Left ventricle myocardium superior (tissue), 1 donor: ENCODE measurements at regions not wholly inside any gene's neighbourhood (a gene's known extent, or its start where the extent isn't known, plus 50 kb on each side); places are given as distances from the start of the nearest gene placed in this dataset.

ENCODE experiments used
- ATAC-seq: fragments of 200-7000 bp; cut with Tn5 transposase; one replicate; pipeline ENCODE4 v1.9.1; 2020; ENCODE audit warnings: mild to moderate bottlenecking, moderate library complexity
- DNase-seq: peaks from one replicate; pipeline ENCODE4 v3.0.0-alpha.2; 2020
- intact Hi-C: fragments of 100-400 bp; cut with micrococcal nuclease; formaldehyde crosslinking; loops from one replicate; pipeline ENCODE4 v1.11.0; 2022
- donor health status: DM: no; HTN: yes; CAD: no; lungs with severe emphysema.

DNA sequence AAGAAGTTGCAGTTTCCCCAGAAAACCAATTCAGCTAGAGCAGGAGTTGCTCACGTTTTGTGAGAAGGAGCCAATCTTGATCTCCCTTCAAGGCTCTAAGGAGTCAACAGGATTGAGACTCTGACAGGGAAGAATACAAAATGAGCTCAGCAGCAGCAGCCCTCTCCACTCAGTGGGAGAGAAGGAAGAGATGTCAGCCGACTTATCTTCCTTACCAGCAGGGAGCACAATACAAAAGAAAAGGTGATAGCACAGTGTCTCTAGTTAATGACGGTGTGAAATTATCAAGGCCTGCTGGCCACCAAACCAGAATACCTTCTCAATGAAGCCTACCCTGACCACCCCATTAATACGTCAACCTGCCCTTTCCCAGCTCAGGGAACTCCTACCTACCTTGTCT is 223.6 kb upstream of the TMPO start:
- intact Hi-C loops: no loop called here
- no peak for ATAC-seq
- DNase-seq: no peak

DNA sequence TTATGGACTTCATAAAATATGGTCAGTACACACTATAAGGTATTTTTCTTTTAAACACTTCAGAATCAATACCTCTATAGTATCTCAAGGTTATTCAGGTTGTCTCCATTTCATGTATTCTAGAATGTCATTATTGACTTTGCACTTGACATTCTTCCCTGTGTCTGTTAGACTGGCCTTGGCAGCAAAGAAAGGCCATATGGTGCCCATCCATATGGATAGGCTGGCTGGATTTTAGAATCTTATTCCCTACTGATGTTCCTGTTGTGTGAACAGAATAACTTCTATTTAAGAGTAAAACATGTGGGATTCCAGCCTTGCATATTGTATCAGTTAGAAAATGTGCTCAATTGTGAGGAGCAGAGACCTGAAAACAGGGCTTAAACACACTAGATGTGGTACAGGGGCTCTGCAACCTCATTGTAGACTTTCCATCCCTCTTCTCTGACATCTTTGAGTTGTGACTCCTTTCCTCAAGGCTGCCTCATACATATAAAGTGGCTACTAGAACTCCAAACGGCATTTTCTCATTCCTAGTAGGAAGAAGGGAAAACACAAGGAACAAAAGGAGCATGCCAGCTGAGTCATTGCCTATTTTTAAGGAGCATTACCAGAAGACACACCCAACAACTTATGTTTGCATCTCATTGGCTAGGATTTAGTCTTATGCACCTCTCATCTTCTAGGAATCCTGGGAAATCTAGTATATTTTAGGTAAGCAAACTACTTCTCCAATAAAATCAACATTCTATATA is 221.2 kb upstream of the TMPO start:
- ATAC-seq (no peak), DNase-seq (no peak)
- intact Hi-C loops: no loop called here

DNA sequence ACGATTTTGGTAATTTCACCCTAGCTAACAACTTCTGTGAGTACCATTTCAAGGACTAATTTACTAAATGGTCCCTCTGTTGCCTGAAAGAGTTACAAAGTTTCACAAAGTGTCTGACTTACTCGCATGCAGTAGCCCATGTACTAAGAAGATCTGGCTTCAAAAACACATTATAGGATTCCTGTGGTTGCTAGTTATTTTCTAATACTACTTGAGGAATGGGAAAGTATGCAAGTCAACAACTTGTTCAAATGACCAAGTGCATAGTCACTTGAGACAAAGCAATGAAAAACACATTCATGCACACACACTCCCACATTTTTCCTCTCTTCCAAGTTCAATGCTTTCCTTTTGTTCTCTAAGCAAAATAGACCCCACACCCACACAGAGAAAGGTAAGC is 219.7 kb upstream of the TMPO start:
- intact Hi-C loops: no loop called here
- DNase-seq: no peak
- no peak for ATAC-seq

DNA sequence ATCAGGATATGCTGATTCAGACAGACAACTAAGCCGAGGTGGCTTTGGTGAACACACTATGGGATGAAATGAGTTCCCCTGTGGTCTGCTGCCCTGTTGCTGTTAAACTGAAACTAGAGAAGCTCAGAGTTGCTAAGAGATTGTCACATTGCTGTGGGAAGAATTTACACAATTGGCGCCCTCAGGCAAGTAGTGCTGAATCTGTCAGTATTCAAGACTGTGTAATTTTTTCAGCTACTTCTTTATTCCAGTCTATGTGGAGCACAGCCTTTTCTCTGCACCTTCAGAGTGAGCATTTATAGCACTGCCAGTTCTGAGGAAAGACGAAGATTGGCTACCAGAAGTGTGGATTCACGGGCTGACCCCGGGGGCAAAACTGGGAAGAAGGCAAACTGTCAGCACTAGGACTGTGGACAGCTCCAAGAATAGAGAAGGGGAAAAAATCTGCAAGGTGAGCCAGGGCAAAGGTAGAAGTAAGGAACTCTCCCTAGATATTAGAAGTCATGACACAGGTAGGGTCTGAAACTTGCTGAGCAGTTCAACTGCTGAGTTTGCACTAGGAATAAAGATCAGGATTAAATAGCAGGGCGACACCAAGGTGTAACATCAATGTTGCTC is 218.8 kb upstream of the TMPO start:
- no peak for ATAC-seq
- intact Hi-C loops: no loop called here
- no peak for DNase-seq

DNA sequence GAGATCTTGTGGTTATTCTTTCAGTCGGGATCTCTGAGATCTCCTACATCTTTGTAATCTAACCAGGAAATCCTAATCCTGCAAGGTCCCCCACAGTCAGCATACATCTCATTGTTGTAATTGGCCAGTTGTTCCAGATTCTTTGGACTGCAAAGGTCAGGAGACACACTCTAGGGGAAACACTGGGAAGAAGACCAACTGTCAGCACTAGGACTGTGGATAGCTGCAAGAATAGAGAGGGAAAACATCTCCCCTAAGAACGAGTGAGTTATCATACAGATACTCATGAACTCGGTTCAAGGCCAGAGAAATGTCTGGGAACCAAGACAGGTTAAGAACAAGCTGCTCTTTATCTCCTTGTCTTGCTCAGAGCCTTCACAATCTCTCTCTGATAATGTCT is 217.9 kb upstream of the TMPO start:
- intact Hi-C loops: no loop called here
- ATAC-seq (no peak), DNase-seq (no peak)

DNA sequence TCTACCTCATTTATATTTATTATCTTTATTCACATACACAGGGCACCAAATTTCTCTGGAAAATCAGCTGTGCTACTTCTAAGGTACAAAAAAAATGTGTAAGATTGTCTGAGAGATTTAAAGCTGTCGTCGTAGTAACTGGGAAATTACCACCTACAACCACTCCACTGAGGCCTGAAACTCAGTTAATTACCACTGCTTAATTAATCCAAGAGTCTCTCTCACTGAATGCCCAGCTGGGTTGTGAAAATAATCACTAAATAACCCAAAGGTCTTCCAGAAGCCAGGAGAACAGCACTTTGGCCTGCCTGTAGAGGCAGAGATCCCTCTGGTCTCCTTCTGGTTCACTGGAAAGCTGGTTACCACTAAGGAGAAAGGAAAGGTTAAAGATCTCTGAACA is 207.2 kb upstream of the TMPO start:
- no peak for DNase-seq
- intact Hi-C loops: no loop called here
- no peak for ATAC-seq

DNA sequence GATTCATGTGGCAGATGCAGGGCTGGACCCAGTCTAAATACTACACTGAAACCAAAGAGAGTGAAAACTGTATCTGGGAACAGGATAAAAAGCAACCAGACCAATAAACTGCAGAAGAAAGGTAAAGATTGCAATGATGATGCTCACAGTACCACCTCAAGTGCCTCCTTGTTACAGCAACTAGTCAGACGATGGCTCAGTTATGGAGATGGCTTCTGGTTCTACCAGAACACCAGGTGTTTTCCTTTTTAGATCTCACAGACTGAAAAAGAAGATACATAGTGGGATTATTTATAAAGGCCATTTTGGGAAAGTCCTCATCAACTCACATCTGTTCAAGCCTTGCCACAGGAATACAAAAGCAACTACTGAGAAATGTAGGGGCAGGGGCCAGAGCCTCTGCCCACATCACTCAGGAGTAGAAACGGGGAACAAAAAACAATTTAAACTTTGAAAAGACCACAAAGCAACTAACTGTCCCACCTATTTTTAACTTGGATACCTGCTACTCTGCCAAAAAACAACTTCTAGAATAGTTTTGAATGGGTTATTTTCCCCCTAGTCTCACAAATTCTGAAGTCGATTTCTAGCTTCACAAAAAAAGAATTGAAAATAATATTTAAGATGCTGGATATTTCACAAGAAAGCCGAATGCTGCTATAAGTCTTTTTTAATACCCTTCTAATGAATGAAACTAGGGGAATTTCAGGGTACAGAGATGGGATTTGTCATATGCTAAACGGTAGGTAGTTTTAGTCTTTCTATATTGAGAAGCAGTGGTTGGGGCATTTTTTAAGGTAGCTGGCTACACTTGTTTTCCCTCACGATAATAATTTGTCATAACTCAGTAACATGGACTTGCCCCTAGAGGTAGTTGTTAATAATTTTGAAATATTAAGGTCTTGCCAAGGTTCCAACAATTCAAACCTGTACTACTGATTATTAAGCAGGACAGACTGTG is 197.2 kb upstream of the TMPO start:
- ATAC-seq (no peak), DNase-seq (no peak)
- intact Hi-C loops: no loop called here

DNA sequence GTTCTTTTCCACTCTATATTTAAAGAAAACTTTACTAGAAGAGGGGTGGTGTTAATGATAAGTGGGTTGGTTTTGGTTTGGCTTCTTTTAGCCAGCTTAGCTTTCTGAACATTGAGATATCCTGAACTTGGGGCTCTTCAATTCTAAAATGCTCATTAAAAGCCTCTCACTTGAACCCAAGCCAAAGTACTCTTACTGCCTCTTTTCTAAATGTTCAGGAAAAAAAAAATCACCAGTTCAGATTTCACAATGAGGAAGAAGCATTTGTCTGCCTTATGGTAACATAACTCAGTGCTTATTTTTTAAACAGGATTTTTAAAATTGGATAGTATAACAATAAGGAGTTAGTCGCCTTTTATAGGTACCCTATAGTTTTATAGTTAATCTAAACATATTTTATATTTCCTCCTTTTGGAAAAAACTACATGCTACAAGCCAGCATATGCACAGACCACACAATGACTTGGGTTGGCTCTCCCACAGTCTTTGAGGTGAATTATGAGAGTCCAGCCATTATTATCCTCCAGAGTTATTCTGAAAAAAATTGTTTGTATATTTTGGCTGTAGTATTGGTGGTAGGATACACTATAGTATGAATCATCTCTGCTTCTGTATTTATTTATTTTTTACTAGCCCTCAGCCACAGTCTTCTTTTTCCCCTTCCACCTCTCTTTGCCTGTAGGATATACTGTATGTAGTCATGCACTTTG is 195.5 kb upstream of the TMPO start:
- ATAC-seq (no peak), DNase-seq (no peak)
- intact Hi-C loops: no loop called here

DNA sequence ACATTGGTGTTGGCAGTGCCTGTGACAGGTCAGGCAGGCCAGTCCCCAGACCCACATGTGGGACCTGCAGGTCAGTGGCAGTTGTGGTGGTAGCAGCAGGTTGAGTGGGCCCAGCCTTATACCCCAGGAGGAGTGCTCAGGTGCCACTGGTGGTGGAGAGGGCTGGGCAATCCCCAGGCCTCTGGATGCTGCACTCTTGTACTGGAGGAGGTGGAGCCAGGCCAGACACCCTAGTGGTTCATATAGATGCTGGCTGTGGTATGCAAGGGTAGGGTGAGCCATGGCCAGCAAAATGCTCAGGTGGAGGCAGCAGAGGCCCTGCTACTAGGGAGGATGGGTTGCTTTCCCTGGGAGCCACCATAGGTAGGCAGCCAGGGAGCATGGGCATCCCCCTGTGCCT is 190.4 kb upstream of the TMPO start:
- ATAC-seq (no peak), DNase-seq (no peak)
- intact Hi-C loops: no loop called here

DNA sequence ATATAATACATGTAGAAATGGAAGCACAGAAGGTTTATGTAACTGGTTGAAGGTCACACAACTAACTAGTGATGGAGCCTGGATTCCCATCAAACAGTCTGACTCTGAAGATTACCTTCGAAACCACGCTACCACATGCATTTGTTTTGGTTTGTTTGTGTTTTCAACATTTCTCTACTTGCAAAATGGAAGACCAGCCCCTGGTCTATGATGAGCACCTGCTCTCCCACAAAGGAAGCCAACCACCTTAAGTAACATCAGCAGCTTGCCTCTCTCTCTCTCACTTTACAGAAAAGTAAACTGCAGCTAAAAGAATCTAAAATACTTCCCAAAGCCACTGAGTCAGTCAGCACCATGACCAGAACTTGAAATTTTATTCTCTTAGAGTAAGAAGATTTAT is 186.9 kb upstream of the TMPO start:
- no peak for DNase-seq

DNA sequence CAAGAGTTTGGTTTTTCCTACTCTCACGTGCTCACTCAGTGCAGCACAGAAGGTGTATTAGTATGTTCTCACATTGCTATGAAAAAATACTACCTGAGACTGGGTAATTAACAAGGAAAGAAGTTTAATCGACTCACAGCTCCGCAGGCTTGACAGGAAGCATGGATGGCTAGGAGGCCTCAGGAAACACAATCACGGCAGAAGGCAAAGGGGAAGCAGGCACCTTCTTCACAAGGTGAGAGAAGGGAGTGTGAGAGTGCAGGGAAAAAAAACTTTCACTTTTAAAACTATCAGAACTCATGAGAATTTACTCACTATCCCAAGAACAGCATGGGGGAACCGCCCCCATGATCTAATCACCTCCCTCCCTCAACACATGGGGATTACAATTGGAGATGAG is 185.8 kb upstream of the TMPO start:
- no peak for DNase-seq
- intact Hi-C loops: no loop called here

More for the DNA sequence above, 186.9 kb upstream of the TMPO start:
- intact Hi-C loops: no loop called here
- no peak for ATAC-seq

DNA sequence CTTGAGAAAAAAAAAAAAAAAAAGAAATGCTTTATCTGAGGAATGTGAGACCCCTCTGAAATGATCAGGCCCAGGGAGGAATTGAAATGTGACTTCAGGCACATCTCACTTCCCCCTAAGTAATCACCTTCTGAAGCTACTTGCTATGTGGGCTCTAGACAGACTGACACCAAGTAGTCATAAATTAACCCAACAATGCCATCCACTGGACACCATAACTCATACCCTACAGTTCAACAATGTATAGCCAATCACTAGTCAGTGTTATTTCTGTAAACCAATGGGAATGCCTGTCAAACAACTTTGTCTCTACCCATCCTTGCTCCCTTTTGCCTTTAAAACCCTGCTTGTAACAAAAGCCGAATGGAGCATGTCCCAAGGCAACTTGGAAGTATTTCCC is 182.7 kb upstream of the TMPO start:
- DNase-seq (no peak), ATAC-seq (no peak)
- intact Hi-C loops: no loop called here

More for the DNA sequence above, 185.8 kb upstream of the TMPO start:
- ATAC-seq: no peak

DNA sequence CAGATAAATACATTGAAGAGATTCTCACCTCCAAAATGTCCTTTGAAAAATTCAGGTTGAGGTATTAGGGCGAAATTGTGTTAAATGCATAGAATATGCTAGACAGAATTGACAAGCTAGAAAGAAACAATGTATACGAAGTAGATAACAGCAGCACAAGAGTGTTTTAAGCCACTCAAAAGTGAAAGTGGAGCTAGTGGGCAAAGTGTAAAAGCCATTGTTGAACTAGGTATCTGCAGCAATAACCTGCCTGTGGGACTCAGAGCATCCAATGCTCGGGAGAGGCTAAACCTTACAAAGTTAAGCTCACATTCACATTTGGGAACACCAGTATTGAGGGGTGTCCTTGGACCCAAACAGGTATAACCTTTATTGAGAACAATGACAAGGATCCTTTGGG is 180.6 kb upstream of the TMPO start:
- ATAC-seq: no peak

DNA sequence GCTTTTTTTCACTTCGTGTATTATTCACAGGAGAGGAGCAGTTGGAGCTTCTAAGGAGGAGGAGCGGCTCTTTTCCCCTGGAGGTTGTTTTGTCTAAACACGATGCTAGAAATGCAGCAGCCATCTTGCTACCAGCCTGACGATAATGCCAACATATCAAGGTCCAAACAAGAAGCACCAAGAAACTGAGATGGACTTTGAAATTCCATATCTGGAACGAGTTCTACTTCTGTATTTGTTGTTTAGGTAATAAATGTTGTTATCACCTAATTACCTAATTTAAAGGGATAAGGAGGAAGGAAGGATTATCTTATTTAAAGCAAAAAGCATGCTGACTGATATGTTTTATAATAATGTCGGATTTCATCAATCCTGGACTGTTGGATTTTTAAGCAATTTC is 174.4 kb upstream of the TMPO start:
- ATAC-seq: no peak

More for the DNA sequence above, 180.6 kb upstream of the TMPO start:
- intact Hi-C loops: no loop called here
- no peak for DNase-seq

DNA sequence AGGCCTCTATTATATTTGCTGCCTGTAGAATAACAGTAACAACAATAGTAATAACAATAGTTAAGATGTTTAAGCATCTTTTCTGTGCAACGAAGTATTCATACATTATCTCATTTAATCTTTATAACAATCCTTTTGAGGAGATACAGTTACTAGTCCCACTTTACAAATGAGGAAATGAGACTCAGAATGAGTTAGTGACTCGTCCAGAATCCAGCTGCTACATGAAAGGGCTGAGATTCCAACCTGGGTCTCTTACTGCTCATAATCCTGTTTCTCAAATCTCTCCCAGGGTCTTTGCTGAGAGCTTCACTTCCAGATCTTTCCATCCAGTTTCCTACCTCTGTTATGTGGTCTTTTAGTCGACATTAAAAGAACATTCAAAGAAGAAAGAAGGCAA is 173.7 kb upstream of the TMPO start:
- ATAC-seq: no peak
- intact Hi-C loops: no loop called here
- no peak for DNase-seq

More for the DNA sequence above, 174.4 kb upstream of the TMPO start:
- no peak for DNase-seq
- intact Hi-C loops: no loop called here

DNA sequence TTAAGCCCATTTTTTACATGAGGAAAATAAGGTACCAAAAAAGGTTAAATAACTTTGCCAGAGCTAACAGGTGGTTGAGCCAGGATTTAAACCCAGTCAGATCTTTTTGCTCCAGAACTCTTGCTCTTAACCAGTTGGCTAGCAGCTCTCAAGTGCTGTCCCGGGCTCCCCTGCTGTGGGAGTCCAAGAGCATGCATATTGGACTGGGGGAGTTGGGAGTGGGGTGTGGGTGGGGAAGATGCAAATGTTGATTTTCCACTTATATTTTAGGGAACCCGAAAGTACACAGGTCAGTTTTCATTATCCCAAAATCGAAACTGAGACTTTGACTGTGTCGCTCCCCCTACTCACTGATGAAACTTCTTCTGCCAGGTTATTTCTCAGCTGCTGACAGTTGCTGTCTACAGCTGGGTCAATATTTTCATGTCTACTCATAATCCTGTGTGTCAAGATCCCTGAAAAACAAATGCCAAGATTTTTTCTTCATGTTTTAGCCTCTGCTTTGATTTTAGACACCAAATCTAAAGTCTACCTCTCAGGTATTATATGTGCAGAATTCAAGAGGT is 172.3 kb upstream of the TMPO start:
- ATAC-seq (no peak), DNase-seq (no peak)

DNA sequence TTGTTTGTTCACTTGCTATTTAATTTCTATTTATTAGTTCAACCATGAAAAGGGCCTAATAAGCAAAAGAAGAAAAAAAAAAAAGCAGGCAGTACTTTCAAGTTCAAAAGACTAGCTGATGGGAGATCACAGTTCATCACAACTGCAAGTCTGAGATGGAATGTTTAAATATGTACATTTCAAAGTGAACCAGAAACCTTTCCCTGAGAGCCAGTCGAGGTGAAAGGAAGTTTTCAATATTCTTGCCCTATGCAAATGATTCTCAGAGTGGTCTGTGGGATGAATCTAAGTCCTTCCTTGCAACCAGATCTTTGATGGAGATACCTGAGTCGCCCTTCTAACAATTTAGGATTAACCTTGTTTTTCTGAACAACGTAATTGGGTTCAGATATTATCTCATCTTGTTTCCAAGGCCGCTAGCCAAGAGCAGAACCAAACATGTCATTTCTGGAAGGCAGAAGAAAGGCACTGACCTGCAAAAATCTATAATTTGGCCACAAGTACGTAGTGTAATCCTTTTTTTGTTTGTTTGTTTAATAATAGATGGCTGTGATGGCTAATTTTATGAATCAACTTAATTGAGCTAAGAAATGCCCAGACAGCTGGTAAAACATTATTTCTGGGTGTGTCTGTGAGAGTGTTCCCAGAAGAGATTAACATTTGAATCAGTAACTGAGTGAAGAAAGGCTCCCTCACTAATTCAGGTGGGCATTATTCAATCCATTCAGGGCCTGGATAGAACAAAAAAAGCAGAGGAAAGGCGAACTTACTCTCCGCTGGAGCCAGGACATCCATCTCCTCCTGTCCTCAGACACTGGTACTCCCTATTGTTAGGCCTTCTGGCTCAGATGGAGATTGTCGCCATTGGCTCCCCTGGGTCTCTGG is 171.1 kb upstream of the TMPO start:
- ATAC-seq: no peak
- DNase-seq: no peak
- intact Hi-C loops: no loop called here

More for the DNA sequence above, 172.3 kb upstream of the TMPO start:
- intact Hi-C loops: no loop called here

DNA sequence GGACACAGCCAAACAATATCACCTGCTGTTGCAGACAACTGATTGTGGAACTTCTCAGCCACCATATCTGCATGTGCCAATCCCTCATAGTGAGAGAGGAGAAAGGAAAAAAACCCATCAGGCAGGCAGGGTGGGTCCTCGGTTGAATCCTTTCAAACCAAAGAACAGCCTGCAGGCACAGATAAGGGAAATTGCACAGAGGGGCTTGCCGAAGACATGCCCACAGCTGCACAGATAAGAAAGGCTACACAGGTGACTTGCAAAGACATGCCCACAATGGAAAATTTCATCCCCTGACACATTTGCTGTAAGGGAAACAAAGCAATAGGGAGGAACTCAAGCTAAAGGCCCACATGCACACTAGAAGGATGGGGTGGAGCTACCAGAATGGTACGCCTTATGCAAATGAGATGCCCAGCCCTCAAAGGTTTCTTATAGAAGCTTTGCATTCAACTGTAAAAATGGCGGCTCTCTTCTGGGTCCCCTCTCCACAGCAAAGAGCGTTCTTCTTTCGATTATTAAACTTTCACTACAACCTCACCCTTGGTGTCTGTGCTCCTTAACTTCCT is 170.0 kb upstream of the TMPO start:
- intact Hi-C loops: no loop called here
- no peak for DNase-seq
- ATAC-seq: no peak
